Breast epithelium (tissue), 4 donors: ENCODE measurements at regions not wholly inside any gene's neighbourhood (a gene's known extent, or its start where the extent isn't known, plus 50 kb on each side); places are given as distances from the start of the nearest gene placed in this dataset.

Experiments used
- DNase-seq, 2 donors: peaks; one replicate each; pipeline ENCODE4 v3.0.0-alpha.2; 2019; ENCODE audit warnings: low spot score in 2 of 2
- H3K27ac ChIP-seq, 2 donors: fragments of 200-600 bp; sonication (generic) in 1 of 2; one replicate each; pipeline ENCODE4 v1.5.1; 2016 to 2019; ENCODE audit warnings: mild to moderate bottlenecking in 1 of 2
- H3K27me3 ChIP-seq, 2 donors: fragments of 200-600 bp; sonication (generic) in 1 of 2; one replicate each; pipeline versions ENCODE4 v1.5.1 to v1.6.0; 2017 to 2019; ENCODE audit warnings: control low read depth in 1 of 2, mild to moderate bottlenecking in 1 of 2
- H3K36me3 ChIP-seq: fragments of 200-600 bp; one replicate; pipeline ENCODE4 v1.5.1; 2019
- H3K4me1 ChIP-seq, 2 donors: fragments of 200-600 bp; sonication (generic); one replicate each; pipeline ENCODE4 v1.5.1; 2016 to 2019; ENCODE audit warnings: control low read depth in 1 of 2
- H3K4me3 ChIP-seq, 3 donors: fragments of 200-600 bp; sonication (generic); 1 replicate in 2 of 3; 2 replicates in 1 of 3; pipeline ENCODE4 v1.5.1; 2016 to 2019; ENCODE audit warnings: mild to moderate bottlenecking in 3 of 3, moderate library complexity in 2 of 3
- H3K9me3 ChIP-seq, 2 donors: fragments of 200-600 bp; sonication (generic) in 1 of 2; one replicate each; pipeline ENCODE4 v1.5.1; 2016 to 2019; ENCODE audit warnings: control low read depth in 1 of 2
- POLR2A ChIP-seq: fragments of 450-650 bp; IDR thresholded peaks from one replicate; pipeline ENCODE4 v1.6.1; 2016; ENCODE audit warnings: antibody characterized with exemption, mild to moderate bottlenecking, moderate library complexity
- POLR2AphosphoS5 ChIP-seq, 3 donors: sonication (generic); formaldehyde crosslinking; IDR thresholded peaks; one replicate each; pipeline ENCODE4 v1.6.1; 2017; ENCODE audit warnings: antibody characterized with exemption in 3 of 3
- intact Hi-C: fragments of 100-400 bp; cut with DNase I; formaldehyde crosslinking; loops from one replicate; pipeline ENCODE4 v1.15.1; 2023; ENCODE audit warnings: low total_unique reads
- TF ChIP-seq, protein P1 (sequence below), 3 donors: fragments of 450-650 bp; IDR thresholded peaks; one replicate each; pipeline ENCODE4 v1.5.1; 2016 to 2017; ENCODE audit warnings: antibody characterized with exemption in 3 of 3, mild to moderate bottlenecking in 3 of 3, moderate library complexity in 3 of 3

DNA sequence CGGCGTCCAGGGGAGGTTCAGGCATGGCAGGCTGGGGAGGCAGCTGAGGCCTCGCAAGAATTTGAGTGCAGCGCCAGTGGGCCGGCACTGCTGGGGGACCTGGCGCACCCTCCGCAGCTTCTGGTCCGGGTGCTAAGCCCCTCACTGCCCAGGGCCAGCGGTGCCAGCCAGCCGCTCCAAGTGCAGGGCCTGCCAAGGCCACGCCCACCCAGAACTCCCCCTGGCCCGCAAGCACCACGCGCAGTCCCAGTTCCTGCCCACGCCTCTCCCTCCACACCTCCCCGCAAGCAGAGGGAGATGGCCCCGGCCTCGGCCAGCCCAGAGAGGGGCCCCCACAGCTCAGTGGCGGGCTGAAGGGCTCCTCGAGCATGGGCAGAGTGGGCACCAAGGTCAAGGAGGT, 2017.3 kb downstream of the LRRC4C start:
- peaks cover 0 to 6% of the 10 kb centered on the region in 2 donors for H3K9me3 ChIP-seq
- H3K4me3 ChIP-seq: no peak overlapping the region
- intact Hi-C loops: no loop called here
- TF ChIP-seq POLR2A: no peak
- no peak for TF ChIP-seq POLR2AphosphoS5 (IDR thresholded peaks at IDR 0.05)
- TF ChIP-seq, protein P1, sequence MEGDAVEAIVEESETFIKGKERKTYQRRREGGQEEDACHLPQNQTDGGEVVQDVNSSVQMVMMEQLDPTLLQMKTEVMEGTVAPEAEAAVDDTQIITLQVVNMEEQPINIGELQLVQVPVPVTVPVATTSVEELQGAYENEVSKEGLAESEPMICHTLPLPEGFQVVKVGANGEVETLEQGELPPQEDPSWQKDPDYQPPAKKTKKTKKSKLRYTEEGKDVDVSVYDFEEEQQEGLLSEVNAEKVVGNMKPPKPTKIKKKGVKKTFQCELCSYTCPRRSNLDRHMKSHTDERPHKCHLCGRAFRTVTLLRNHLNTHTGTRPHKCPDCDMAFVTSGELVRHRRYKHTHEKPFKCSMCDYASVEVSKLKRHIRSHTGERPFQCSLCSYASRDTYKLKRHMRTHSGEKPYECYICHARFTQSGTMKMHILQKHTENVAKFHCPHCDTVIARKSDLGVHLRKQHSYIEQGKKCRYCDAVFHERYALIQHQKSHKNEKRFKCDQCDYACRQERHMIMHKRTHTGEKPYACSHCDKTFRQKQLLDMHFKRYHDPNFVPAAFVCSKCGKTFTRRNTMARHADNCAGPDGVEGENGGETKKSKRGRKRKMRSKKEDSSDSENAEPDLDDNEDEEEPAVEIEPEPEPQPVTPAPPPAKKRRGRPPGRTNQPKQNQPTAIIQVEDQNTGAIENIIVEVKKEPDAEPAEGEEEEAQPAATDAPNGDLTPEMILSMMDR (IDR thresholded peaks at IDR 0.05): no peak
- H3K27me3 ChIP-seq: no peaks in the 10 kb centered on the region
- no peaks in the 10 kb centered on the region for H3K36me3 ChIP-seq
- H3K4me1 ChIP-seq: no peaks in the 10 kb centered on the region
- no peak for DNase-seq
- H3K27ac ChIP-seq: no peak overlapping the region

DNA sequence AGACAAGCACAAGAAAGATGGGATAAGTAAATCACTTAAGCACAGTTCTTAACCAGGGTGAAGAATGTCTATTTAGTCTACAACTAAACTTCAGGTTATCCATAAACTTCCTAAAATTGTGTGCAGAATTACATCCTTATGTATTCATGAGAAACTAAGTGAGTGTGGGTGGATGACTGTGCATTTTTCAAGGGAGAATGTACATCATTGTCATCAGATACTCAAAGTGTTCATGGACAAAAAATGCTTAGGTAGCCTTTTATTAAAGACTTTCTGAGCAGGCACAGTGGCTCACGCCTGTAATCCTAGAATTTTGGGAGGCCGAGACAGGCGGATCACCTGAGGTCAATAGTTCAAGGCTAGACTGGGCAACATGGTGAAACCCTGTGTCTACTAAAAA, 2023.8 kb downstream of the LRRC4C start:
- Histone ChIP-seq H3K4me1 (no peaks in the 10 kb centered on the region), H3K27me3 (no peaks in the 10 kb centered on the region), H3K9me3 (no peaks in the 10 kb centered on the region), H3K36me3 (no peaks in the 10 kb centered on the region), H3K27ac (no peak overlapping the region), H3K4me3 (no peak overlapping the region)
- DNase-seq: no peak
- intact Hi-C loops: no loop called here
- TF ChIP-seq, protein P1 (IDR thresholded peaks at IDR 0.05): no peak
- TF ChIP-seq POLR2AphosphoS5 (IDR thresholded peaks at IDR 0.05): no peak
- no peak for TF ChIP-seq POLR2A

DNA sequence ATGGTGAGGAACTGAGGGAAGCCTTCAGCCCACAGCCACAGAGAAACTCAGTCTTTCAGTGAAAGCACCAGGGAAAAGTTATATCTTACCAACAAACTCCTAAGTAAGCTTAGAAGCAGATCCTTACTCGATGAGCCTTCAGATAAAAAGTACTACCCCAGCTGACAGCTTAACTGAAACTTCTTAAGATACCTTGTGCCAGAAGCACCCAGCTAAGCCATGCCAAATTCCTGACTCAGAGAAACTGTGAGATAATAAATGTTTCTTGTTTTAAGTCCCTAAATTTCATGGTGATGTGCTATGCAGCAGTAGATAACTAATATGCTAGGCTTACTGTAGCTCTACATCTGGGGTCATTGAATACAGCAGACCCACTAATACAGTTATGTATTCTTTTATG, 2025.0 kb downstream of the LRRC4C start:
- Histone ChIP-seq H3K4me1 (no peaks in the 10 kb centered on the region), H3K27ac (no peak overlapping the region), H3K9me3 (no peaks in the 10 kb centered on the region), H3K36me3 (no peaks in the 10 kb centered on the region), H3K4me3 (no peak overlapping the region), H3K27me3 (no peaks in the 10 kb centered on the region)
- DNase-seq: no peak
- no peak for TF ChIP-seq POLR2AphosphoS5 (IDR thresholded peaks at IDR 0.05)
- no peak for TF ChIP-seq POLR2A
- intact Hi-C loops: no loop called here

DNA sequence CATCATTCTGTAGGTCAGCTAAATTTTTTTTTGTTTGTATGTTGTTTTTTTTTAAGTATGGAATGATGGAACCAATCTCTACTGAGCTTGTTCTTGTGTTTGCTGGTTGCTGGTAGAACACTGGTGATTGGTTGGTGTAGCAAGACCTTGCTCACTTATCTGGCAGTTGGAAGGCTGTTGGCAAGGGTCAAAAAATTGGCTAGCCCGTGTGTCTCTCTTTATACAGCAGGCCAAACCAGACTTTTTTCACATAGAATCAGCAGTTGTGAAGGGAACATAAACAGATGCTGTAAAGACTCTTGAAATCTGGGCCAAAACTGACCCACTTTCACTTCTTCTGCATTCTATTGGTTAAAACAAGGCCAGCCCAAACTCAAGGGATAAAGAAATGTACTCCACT, 2026.5 kb downstream of the LRRC4C start:
- no peak overlapping the region for H3K4me3 ChIP-seq
- no peaks in the 10 kb centered on the region for H3K4me1 ChIP-seq
- H3K27ac ChIP-seq: no peak overlapping the region
- intact Hi-C loops: no loop called here
- TF ChIP-seq, protein P1 (IDR thresholded peaks at IDR 0.05): no peak
- TF ChIP-seq POLR2A (no peak), POLR2AphosphoS5 (IDR thresholded peaks at IDR 0.05) (no peak)
- no peak for DNase-seq
- H3K9me3 ChIP-seq: no peaks in the 10 kb centered on the region
- H3K36me3 ChIP-seq: no peaks in the 10 kb centered on the region
- no peaks in the 10 kb centered on the region for H3K27me3 ChIP-seq

DNA sequence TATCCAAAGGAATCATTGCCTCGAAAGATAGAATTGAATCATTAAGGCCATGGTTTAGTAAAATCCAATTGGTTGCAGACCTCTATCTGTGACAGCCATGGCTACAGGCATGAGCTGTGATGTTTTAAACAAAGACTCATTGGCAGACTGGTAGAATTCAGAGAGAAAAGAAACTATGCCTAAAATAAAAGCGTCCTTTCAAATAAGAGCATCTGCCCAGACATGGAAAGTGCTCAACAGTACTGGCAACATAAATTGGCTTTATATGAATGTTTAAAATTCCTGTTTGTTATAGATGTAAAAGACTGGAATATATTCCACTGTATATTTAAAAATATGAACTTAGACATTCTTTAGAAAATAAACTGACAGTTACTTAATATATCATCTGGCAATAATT, 2034.2 kb downstream of the LRRC4C start:
- Histone ChIP-seq H3K27me3 (no peaks in the 10 kb centered on the region), H3K4me3 (no peak overlapping the region), H3K4me1 (no peaks in the 10 kb centered on the region), H3K27ac (no peak overlapping the region), H3K9me3 (no peaks in the 10 kb centered on the region), H3K36me3 (no peaks in the 10 kb centered on the region)
- no peak for DNase-seq
- intact Hi-C loops: no loop called here
- TF ChIP-seq POLR2AphosphoS5 (IDR thresholded peaks at IDR 0.05): no peak
- TF ChIP-seq POLR2A: no peak
- TF ChIP-seq, protein P1 (IDR thresholded peaks at IDR 0.05): no peak

DNA sequence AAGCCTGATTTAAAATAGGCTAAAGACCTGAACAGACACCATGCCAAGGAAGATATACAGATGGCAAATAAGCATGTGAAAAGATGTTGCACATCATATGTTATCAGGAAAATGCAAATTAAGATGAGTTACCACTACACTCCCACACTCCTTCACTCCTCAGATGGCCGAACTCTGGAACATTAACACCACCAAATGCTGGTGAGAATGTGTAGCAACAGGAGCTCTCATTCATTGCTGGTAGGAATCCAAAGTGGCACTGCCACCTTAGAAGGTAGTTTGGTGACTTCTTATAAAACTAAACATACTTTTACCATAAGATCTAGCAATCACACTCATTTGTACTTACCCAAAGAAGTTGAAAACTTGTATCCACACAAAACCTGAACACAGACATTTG, 2047.3 kb downstream of the LRRC4C start:
- H3K4me1 ChIP-seq: no peaks in the 10 kb centered on the region
- H3K9me3 ChIP-seq: peaks cover 0 to 27% of the 10 kb centered on the region in 2 donors
- intact Hi-C loops: no loop called here
- DNase-seq: no peak
- H3K27ac ChIP-seq: no peak overlapping the region
- no peaks in the 10 kb centered on the region for H3K27me3 ChIP-seq
- H3K36me3 ChIP-seq: no peaks in the 10 kb centered on the region
- H3K4me3 ChIP-seq: no peak overlapping the region
- TF ChIP-seq POLR2AphosphoS5 (IDR thresholded peaks at IDR 0.05) (no peak), POLR2A (no peak)
- TF ChIP-seq, protein P1 (IDR thresholded peaks at IDR 0.05): no peak
